HG03139 (cell line): ENCODE measurements at regions not wholly inside any gene's neighbourhood (a gene's known extent, or its start where the extent isn't known, plus 50 kb on each side); places are given as distances from the start of the nearest gene placed in this dataset.

Experiments
- ATAC-seq: cut with Tn5 transposase; IDR thresholded peaks from one replicate; pipeline ENCODE4 v1.9.1; 2021; ENCODE audit not compliant: unreplicated experiment

- no peak for ATAC-seq
Measured at GRCh38 chr2:212945526-212945925, 205.9 kb downstream of the IKZF2 start.

- ATAC-seq: no peak
Measured at GRCh38 chr2:212943351-212943750, 208.1 kb downstream of the IKZF2 start.

- no peak for ATAC-seq
Measured at GRCh38 chr2:212941361-212941760, 210.1 kb downstream of the IKZF2 start.

- no peak for ATAC-seq
Measured at GRCh38 chr2:212940816-212941215, 210.6 kb downstream of the IKZF2 start.

GRCh38 chr2:212939777-212940531 lies 211.5 kb downstream of the IKZF2 start:
- ATAC-seq: no peak

GRCh38 chr2:212938144-212938793 lies 213.1 kb downstream of the IKZF2 start:
- no peak for ATAC-seq

- no peak for ATAC-seq
Measured at GRCh38 chr2:212936572-212936971, 214.8 kb downstream of the IKZF2 start.

GRCh38 chr2:212935752-212936151 lies 215.7 kb downstream of the IKZF2 start:
- ATAC-seq: no peak

- ATAC-seq: no peak
Measured at GRCh38 chr2:212931271-212931670, 220.1 kb downstream of the IKZF2 start.

- ATAC-seq: no peak
Measured at GRCh38 chr2:212930556-212931260, 220.7 kb downstream of the IKZF2 start.

- ATAC-seq: no peak
Measured at GRCh38 chr2:212929971-212930370, 221.4 kb downstream of the IKZF2 start.

- no peak for ATAC-seq
Measured at GRCh38 chr2:212929116-212929515, 222.3 kb downstream of the IKZF2 start.

GRCh38 chr2:212928681-212929080 lies 222.7 kb downstream of the IKZF2 start:
- ATAC-seq: no peak

- no peak for ATAC-seq
Measured at GRCh38 chr2:212926940-212927339, 224.5 kb downstream of the IKZF2 start.

- ATAC-seq: no peak
Measured at GRCh38 chr2:212923393-212923792, 228.0 kb downstream of the IKZF2 start.

- no peak for ATAC-seq
Measured at GRCh38 chr2:212922701-212923100, 228.7 kb downstream of the IKZF2 start.

GRCh38 chr2:212921711-212922110 lies 229.7 kb downstream of the IKZF2 start:
- no peak for ATAC-seq

GRCh38 chr2:212921061-212921460 lies 230.4 kb downstream of the IKZF2 start:
- no peak for ATAC-seq

GRCh38 chr2:212919238-212919637 lies 232.2 kb downstream of the IKZF2 start:
- no peak for ATAC-seq

- ATAC-seq: no peak
Measured at GRCh38 chr2:212918336-212918735, 233.1 kb downstream of the IKZF2 start.

- peak; percentile 60 for ATAC-seq
Measured at GRCh38 chr2:212915121-212915782, 236.2 kb downstream of the IKZF2 start.
